ENCODE measurements at regions not wholly inside any gene's neighbourhood (a gene's known extent, or its start where the extent isn't known, plus 50 kb on each side); places are given as distances from the start of the nearest gene placed in this dataset.

GRCh38 chr18:33923980-33924379, 300.7 kb downstream of the NOL4 start:
- no peak for TF ChIP-seq CTCF (IDR thresholded peaks at IDR 0.05; ENCODE audit: low read length)
- TF ChIP-seq EZH2 (optimal IDR thresholded peaks at IDR 0.05; ENCODE audit: low read depth, low read length): no peak
